ENCODE measurements at regions not wholly inside any gene's neighbourhood (a gene's known extent, or its start where the extent isn't known, plus 50 kb on each side); places are given as distances from the start of the nearest gene placed in this dataset.
A peak's percentile ranks its signal among the peaks of the same experiment; 100 is the strongest.

GRCh38 chr13:44302233-44302632, 71.4 kb upstream of the SERP2 start:
- H3K36me3 ChIP-seq = no peaks in the 10 kb centered on the region
- no peak for DNase-seq
- no peak overlapping the region for H3K27ac ChIP-seq
- H3K9ac ChIP-seq (ENCODE audit: low read depth in 2 of 2, low read length in 2 of 2) = no peak overlapping the region
- intact Hi-C loops (cut with DNase I) = no loop called here
- peaks cover 12% of the 10 kb centered on the region for H3K4me1 ChIP-seq
- H3K27me3 ChIP-seq = no peaks in the 10 kb centered on the region
- no peaks in the 10 kb centered on the region for H3K9me3 ChIP-seq
- H3K4me3 ChIP-seq = no peak overlapping the region
- TF ChIP-seq, protein P1, sequence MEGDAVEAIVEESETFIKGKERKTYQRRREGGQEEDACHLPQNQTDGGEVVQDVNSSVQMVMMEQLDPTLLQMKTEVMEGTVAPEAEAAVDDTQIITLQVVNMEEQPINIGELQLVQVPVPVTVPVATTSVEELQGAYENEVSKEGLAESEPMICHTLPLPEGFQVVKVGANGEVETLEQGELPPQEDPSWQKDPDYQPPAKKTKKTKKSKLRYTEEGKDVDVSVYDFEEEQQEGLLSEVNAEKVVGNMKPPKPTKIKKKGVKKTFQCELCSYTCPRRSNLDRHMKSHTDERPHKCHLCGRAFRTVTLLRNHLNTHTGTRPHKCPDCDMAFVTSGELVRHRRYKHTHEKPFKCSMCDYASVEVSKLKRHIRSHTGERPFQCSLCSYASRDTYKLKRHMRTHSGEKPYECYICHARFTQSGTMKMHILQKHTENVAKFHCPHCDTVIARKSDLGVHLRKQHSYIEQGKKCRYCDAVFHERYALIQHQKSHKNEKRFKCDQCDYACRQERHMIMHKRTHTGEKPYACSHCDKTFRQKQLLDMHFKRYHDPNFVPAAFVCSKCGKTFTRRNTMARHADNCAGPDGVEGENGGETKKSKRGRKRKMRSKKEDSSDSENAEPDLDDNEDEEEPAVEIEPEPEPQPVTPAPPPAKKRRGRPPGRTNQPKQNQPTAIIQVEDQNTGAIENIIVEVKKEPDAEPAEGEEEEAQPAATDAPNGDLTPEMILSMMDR (IDR thresholded peaks at IDR 0.05) = no peak

DNA sequence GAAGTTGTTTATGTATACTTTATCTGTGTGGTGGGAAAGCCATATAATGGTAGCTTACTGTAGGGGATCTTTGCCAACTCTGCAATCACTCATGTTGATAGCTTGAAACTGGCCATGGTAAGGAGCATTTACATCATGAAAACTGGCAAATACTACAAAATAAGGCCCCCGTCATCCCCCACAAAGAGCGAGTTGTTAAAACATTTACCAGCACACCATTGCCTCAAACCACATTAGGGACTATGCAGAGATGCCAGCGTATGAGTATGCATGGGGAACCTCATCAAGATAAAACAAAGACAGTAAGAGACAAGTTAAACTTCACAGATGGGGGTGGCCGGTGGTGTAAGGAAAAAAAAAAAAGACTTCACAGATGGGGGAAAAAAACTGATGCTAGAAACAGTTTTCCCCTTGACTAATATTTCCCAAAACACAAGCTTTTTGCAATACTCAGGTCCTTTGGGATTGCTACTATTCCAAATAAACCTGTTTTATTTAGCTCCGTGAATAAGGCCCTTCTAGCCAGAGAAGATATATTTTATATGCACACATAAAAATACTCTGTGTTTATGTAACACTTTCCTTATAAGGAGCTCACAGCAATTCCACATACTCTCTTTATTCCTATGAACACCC, 70.6 kb upstream of the SERP2 start:
- Histone ChIP-seq H3K9ac (ENCODE audit: low read depth in 2 of 2, low read length in 2 of 2) (no peak overlapping the region), H3K4me1 (peaks cover 12% of the 10 kb centered on the region), H3K4me3 (no peak overlapping the region), H3K9me3 (no peaks in the 10 kb centered on the region), H3K27ac (no peak overlapping the region), H3K27me3 (no peaks in the 10 kb centered on the region), H3K36me3 (no peaks in the 10 kb centered on the region)
- intact Hi-C loops (cut with DNase I) = no loop called here
- DNase-seq = no peak
- TF ChIP-seq, protein P1 (IDR thresholded peaks at IDR 0.05) = no peak

DNA sequence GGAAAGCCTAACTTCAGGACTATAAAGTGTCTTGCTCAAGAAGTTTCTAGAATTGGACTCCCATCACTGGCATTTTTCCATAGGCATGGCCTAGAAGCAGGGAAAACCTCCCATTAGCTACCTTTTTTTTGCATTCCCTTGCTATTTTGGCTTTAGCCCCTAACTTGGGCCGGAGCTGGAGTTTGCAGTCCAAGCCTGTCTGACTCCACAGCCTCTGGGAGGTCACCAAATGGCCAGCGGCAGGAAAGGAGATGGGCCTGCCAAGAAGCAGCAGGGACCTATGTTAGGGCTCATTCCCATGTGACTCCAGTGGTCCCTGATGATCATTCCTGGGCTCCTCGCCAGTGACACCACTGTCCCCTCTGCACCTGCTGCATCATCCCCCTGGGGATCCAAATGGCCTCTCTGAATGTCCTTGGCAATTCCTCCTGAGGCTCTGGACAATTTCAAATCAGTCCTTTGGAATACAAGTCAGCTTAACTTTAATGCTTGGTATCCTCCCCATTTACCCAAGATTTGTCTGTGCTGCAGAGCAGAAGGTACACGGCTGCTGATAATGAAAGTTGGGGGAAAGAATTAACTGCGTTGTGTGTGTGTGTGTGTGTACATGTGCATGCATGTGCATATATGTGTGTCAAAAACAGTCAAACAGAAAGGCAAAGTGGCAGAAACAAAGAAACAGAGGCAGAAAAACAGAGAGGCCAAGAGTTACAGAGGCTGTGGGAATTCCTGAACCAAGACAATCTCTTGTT, 69.8 kb upstream of the SERP2 start:
- DNase-seq = no peak
- H3K9me3 ChIP-seq = no peaks in the 10 kb centered on the region
- TF ChIP-seq, protein P1 (IDR thresholded peaks at IDR 0.05) = no peak
- H3K36me3 ChIP-seq = no peaks in the 10 kb centered on the region
- peaks cover 12% of the 10 kb centered on the region for H3K4me1 ChIP-seq
- H3K27ac ChIP-seq = no peak overlapping the region
- intact Hi-C loops (cut with DNase I) = no loop called here
- no peak overlapping the region for H3K9ac ChIP-seq (ENCODE audit: low read depth in 2 of 2, low read length in 2 of 2)
- no peak overlapping the region for H3K4me3 ChIP-seq
- no peaks in the 10 kb centered on the region for H3K27me3 ChIP-seq

GRCh38 chr13:44304433-44304725, 69.2 kb upstream of the SERP2 start:
- Histone ChIP-seq H3K27me3 (no peaks in the 10 kb centered on the region), H3K9me3 (no peaks in the 10 kb centered on the region), H3K4me1 (peaks cover 13% of the 10 kb centered on the region), H3K4me3 (no peak overlapping the region), H3K36me3 (no peaks in the 10 kb centered on the region), H3K27ac (no peak overlapping the region), H3K9ac (ENCODE audit: low read depth in 2 of 2, low read length in 2 of 2) (no peak overlapping the region)
- intact Hi-C loops (cut with DNase I) = no loop called here
- DNase-seq = no peak
- TF ChIP-seq, protein P1 (IDR thresholded peaks at IDR 0.05) = no peak

DNA sequence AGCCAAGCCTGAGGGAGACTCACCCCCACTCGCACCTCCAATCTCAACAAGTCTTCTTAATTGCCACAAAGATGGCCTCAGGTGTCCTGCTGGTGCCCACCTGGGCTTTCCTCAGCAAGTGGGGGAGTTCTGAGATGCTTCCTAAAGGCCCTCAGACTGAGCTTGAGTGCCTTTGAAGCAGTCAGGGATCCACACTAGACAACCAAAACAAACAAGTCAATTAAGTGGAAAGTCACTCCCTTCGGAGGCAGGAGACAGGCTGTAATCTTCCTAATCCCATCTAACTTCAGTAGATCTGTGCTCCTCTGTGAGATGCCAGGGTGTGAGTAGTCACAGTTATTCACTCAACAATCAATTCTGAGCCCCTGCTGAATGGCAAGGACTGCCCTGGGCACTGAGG, 68.3 kb upstream of the SERP2 start:
- peak overlapping the region; percentile 37 for H3K27ac ChIP-seq
- H3K9ac ChIP-seq (ENCODE audit: low read depth in 2 of 2, low read length in 2 of 2) = no peak overlapping the region
- no peaks in the 10 kb centered on the region for H3K9me3 ChIP-seq
- intact Hi-C loops (cut with DNase I) = no loop called here
- peaks cover 15% of the 10 kb centered on the region for H3K4me1 ChIP-seq
- H3K36me3 ChIP-seq = no peaks in the 10 kb centered on the region
- no peak for DNase-seq
- H3K27me3 ChIP-seq = no peaks in the 10 kb centered on the region
- TF ChIP-seq, protein P1 (IDR thresholded peaks at IDR 0.05) = no peak
- no peak overlapping the region for H3K4me3 ChIP-seq
